Stimulated activated effector memory CD8-positive, alpha-beta T cell treated with anti-CD3 and anti-CD28 coated beads, Interleukin-12 subunit alpha, Interleukin-12 subunit beta, amount 100 ng/mL, for 72 hours (primary cell): ENCODE measurements at regions not wholly inside any gene's neighbourhood (a gene's known extent, or its start where the extent isn't known, plus 50 kb on each side); places are given as distances from the start of the nearest gene placed in this dataset.

ENCODE experiments used
- ATAC-seq: fragments of 150-1000 bp; cut with Tn5 transposase; 2 replicates; pipeline ENCODE4 v1.10.0; 2021
- DNase-seq, 2 donors: peaks; one replicate each; pipeline ENCODE4 v3.0.0; 2021 to 2022; ENCODE audit warnings: low spot score in 2 of 2
- H3K27ac Mint-ChIP-seq: one replicate; pipeline ENCODE4 v1.8.0; 2022; ENCODE audit warnings: mild to moderate bottlenecking, mixed read lengths
- H3K36me3 Mint-ChIP-seq: one replicate; pipeline ENCODE4 v1.8.0; 2022; ENCODE audit warnings: mild to moderate bottlenecking, mixed read lengths
- H3K4me1 Mint-ChIP-seq: one replicate; pipeline ENCODE4 v1.8.0; 2022; ENCODE audit warnings: mixed read lengths
- H3K4me3 Mint-ChIP-seq: one replicate; pipeline ENCODE4 v1.8.0; 2022; ENCODE audit warnings: mild to moderate bottlenecking, mixed read lengths
- H3K9me3 Mint-ChIP-seq: one replicate; pipeline ENCODE4 v1.8.0; 2022; ENCODE audit warnings: mixed read lengths

- Mint-ChIP-seq H3K27ac (no peak overlapping the region), H3K36me3 (no peaks in the 10 kb centered on the region), H3K9me3 (peaks cover 2% of the 10 kb centered on the region), H3K4me3 (no peak overlapping the region), H3K4me1 (no peaks in the 10 kb centered on the region)
- DNase-seq (no peak), ATAC-seq (no peak)
Observed at GRCh38 chr16:55089600-55089999, 158.9 kb downstream of the IRX5 start.

GRCh38 chr16:55091213-55091870 is 160.7 kb downstream of the IRX5 start:
- peaks cover 4% of the 10 kb centered on the region for H3K9me3 Mint-ChIP-seq
- H3K36me3 Mint-ChIP-seq = no peaks in the 10 kb centered on the region
- H3K27ac Mint-ChIP-seq = no peak overlapping the region
- no peak for DNase-seq
- H3K4me3 Mint-ChIP-seq = no peak overlapping the region
- ATAC-seq = no peak
- no peaks in the 10 kb centered on the region for H3K4me1 Mint-ChIP-seq

DNA sequence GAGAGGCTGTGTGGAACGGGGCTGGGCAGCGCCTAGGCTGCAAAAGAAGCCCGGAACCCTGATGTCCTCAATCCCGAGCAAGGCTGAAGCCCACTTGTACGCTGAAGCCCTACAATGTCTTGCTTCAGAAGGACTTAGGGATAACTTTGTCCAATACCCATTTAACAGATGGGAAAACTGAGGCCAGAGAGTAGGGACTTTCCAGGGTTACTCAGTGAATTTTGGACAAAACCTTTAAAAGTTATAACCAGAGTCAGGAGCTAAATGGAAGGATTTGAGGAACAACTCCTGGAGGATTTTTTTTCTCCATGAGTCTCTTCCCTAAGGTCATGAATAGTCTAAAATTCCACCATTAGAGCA is 161.2 kb downstream of the IRX5 start:
- no peaks in the 10 kb centered on the region for H3K4me1 Mint-ChIP-seq

GRCh38 chr16:55100100-55100499 is 169.4 kb downstream of the IRX5 start:
- Mint-ChIP-seq H3K4me3 (no peak overlapping the region), H3K9me3 (peaks cover 3% of the 10 kb centered on the region), H3K4me1 (no peaks in the 10 kb centered on the region), H3K27ac (no peak overlapping the region), H3K36me3 (no peaks in the 10 kb centered on the region)
- ATAC-seq (no peak), DNase-seq (no peak)

More for the DNA sequence above, 161.2 kb downstream of the IRX5 start:
- ATAC-seq (no peak), DNase-seq (no peak)
- Mint-ChIP-seq H3K27ac (no peak overlapping the region), H3K9me3 (peaks cover 4% of the 10 kb centered on the region), H3K4me3 (no peak overlapping the region), H3K36me3 (no peaks in the 10 kb centered on the region)

- H3K27ac Mint-ChIP-seq = no peak overlapping the region
- H3K4me1 Mint-ChIP-seq = no peaks in the 10 kb centered on the region
- H3K9me3 Mint-ChIP-seq = peaks cover 3% of the 10 kb centered on the region
- H3K36me3 Mint-ChIP-seq = no peaks in the 10 kb centered on the region
- H3K4me3 Mint-ChIP-seq = no peak overlapping the region
- ATAC-seq (no peak), DNase-seq (no peak)
Observed at GRCh38 chr16:55101026-55101425, 170.4 kb downstream of the IRX5 start.

DNA sequence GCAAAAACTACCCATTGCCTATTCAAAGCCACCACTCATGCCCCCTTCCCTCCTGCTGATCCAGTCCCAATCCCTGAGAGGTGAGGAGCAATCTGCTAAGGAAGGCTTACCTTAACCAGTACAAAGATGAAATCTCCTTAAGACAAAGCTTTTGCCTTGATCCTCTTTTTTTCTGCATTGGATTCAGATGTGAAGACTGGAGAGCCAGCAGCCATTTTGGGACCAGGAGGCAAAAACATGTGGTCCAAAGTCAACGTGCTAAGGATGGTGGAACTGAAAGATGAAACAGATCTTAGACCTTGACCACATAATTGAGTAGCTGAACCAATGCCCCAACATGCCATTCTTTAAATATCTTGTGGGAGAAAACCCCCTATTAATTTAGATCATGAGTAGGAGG is 171.4 kb downstream of the IRX5 start:
- no peaks in the 10 kb centered on the region for H3K36me3 Mint-ChIP-seq
- DNase-seq (no peak), ATAC-seq (no peak)
- H3K27ac Mint-ChIP-seq = no peak overlapping the region
- no peak overlapping the region for H3K4me3 Mint-ChIP-seq
- peaks cover 3% of the 10 kb centered on the region for H3K9me3 Mint-ChIP-seq
- H3K4me1 Mint-ChIP-seq = no peaks in the 10 kb centered on the region

DNA sequence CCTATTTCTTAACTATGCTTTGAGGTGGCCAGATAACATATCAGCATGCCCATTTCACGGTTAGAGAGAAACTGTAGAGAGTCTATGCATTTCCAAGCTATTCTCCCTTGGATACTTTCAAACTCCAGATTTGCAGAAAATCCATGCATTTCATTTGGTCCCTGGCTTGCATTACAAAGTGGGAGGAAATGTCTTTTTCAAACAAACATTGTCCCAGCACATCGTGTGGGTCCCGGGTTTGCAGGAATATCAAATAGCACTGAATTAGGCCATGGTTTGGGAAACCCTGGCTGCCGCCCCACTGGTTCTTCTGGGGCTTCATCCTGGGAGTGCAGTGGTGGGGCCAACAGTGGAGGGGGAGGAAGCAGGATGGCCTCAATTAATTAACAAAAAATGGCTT is 171.9 kb downstream of the IRX5 start:
- DNase-seq = no peak
- no peak for ATAC-seq
- H3K27ac Mint-ChIP-seq = no peak overlapping the region
- no peak overlapping the region for H3K4me3 Mint-ChIP-seq
- no peaks in the 10 kb centered on the region for H3K36me3 Mint-ChIP-seq
- H3K9me3 Mint-ChIP-seq = peaks cover 3% of the 10 kb centered on the region
- H3K4me1 Mint-ChIP-seq = no peaks in the 10 kb centered on the region

- Mint-ChIP-seq H3K4me1 (no peaks in the 10 kb centered on the region), H3K9me3 (no peaks in the 10 kb centered on the region), H3K4me3 (no peak overlapping the region), H3K36me3 (no peaks in the 10 kb centered on the region), H3K27ac (no peak overlapping the region)
- DNase-seq (no peak), ATAC-seq (no peak)
Observed at GRCh38 chr16:55107851-55108250, 177.2 kb downstream of the IRX5 start.

- H3K4me3 Mint-ChIP-seq = no peak overlapping the region
- H3K4me1 Mint-ChIP-seq = no peaks in the 10 kb centered on the region
- H3K27ac Mint-ChIP-seq = no peak overlapping the region
- DNase-seq = no peak
- no peak for ATAC-seq
- no peaks in the 10 kb centered on the region for H3K9me3 Mint-ChIP-seq
- H3K36me3 Mint-ChIP-seq = no peaks in the 10 kb centered on the region
Observed at GRCh38 chr16:55113210-55113609, 182.5 kb downstream of the IRX5 start.

DNA sequence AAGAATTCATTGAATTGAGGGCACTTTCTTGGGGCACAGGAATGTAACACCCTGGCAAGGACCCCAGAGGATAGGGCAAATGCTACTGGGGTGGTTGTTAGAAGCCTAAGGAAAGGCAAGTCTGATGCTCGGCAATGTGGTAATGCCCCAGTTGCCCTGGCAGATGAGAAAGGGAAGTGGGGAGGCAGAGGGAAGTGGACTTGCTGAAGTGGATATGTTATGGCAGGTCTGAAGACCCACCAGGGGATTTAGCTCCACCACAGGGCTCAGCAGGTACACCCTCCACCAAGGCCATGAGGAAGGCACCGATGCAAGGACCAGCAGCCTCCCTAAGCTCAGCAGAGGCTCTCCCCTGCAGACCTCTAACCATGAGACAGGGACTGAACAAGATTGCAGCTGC is 184.8 kb downstream of the IRX5 start:
- Mint-ChIP-seq H3K9me3 (peaks cover 3% of the 10 kb centered on the region), H3K4me1 (no peaks in the 10 kb centered on the region), H3K27ac (no peak overlapping the region), H3K36me3 (no peaks in the 10 kb centered on the region), H3K4me3 (no peak overlapping the region)
- peak; percentile 8 for ATAC-seq
- no peak for DNase-seq

DNA sequence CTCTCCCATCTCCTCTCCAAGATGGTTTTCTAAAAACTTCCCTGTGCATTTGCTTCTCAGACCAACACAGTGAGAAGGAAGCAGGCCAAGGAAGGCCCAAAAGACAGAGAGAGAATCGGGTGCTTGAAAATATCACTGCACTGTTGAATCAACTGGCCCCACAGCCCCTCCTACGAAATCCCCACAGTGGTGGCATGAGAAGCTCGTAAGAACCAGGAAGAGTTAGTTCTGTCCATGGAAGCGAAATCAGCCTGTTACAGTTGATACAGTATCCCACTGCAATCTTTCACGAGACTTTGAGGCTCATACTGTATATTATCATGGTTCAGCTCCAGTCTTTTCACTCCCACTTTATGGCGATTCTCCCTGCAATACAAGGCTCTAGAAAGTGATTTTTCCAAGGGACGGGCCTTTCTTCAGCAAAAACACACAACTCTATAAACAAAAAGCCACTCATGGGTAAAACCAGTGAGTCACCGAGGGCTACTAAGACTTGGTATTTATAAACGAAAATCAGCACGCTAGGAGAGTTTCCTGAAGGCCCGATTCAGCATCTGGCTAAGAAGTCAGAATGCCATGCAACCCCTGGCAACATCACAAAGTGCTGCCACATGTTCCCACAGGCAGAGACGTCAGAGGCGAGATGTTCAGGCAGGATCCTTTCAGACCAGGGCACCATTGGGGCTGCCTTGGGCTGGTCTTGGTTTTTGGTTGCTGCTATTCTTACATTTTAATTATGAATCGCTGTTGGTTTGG is 185.7 kb downstream of the IRX5 start:
- peaks cover 3% of the 10 kb centered on the region for H3K9me3 Mint-ChIP-seq
- no peaks in the 10 kb centered on the region for H3K4me1 Mint-ChIP-seq
- no peak overlapping the region for H3K27ac Mint-ChIP-seq
- H3K36me3 Mint-ChIP-seq = no peaks in the 10 kb centered on the region
- no peak overlapping the region for H3K4me3 Mint-ChIP-seq
- DNase-seq (no peak), ATAC-seq (no peak)

GRCh38 chr16:55118701-55119260 is 188.1 kb downstream of the IRX5 start:
- no peak for ATAC-seq
- no peaks in the 10 kb centered on the region for H3K36me3 Mint-ChIP-seq
- peaks cover 6% of the 10 kb centered on the region for H3K9me3 Mint-ChIP-seq
- H3K27ac Mint-ChIP-seq = no peak overlapping the region
- no peak overlapping the region for H3K4me3 Mint-ChIP-seq
- DNase-seq = no peak
- no peaks in the 10 kb centered on the region for H3K4me1 Mint-ChIP-seq

DNA sequence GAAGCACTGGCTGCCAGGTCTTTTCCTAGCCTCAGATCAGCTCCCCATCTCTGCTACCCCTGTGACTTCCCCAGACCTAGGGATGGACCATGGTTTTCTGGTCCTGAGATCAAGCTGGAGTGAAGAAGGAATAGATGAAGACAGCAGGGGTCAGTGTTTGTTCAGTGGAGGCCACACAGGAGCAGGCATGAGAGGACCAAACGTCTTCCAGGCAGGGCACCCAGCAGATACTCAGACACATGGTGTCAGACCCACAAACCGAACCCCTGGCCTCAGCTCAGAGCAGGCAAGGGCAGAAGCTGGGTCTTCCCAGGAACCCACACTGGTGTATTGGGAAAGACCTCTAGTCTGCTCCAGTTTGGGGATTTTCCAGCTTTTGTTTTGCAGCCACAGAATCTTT is 189.7 kb downstream of the IRX5 start:
- Mint-ChIP-seq H3K27ac (no peak overlapping the region), H3K36me3 (no peaks in the 10 kb centered on the region), H3K9me3 (peaks cover 6% of the 10 kb centered on the region), H3K4me3 (no peak overlapping the region), H3K4me1 (no peaks in the 10 kb centered on the region)
- DNase-seq (no peak), ATAC-seq (no peak)

GRCh38 chr16:55120826-55121225 is 190.2 kb downstream of the IRX5 start:
- H3K36me3 Mint-ChIP-seq = no peaks in the 10 kb centered on the region
- H3K4me3 Mint-ChIP-seq = no peak overlapping the region
- peaks cover 6% of the 10 kb centered on the region for H3K9me3 Mint-ChIP-seq
- no peaks in the 10 kb centered on the region for H3K4me1 Mint-ChIP-seq
- ATAC-seq = no peak
- H3K27ac Mint-ChIP-seq = no peak overlapping the region
- no peak for DNase-seq

DNA sequence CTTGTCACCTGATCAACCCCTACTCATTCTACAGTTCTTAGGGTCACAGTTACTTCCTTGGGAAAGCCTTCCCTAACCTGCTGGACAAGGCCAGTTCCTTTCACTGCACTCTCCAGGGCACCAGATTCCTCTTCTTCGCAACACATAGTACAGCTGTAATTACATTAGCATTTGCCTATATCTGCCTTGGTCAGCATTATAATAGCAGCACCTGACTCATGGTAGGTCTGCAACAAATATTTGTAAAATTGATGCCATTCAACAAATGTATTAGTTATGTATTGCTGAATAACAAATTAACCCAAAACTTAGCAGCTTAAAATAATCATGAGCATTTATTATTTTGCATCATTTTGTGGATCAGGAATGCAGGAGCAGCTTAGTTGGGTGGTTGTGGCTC is 193.0 kb downstream of the IRX5 start:
- DNase-seq (no peak), ATAC-seq (no peak)
- Mint-ChIP-seq H3K4me3 (no peak overlapping the region), H3K4me1 (no peaks in the 10 kb centered on the region), H3K27ac (no peak overlapping the region), H3K36me3 (no peaks in the 10 kb centered on the region), H3K9me3 (peaks cover 6% of the 10 kb centered on the region)

GRCh38 chr16:55125818-55126385 is 195.2 kb downstream of the IRX5 start:
- H3K36me3 Mint-ChIP-seq = no peaks in the 10 kb centered on the region
- H3K27ac Mint-ChIP-seq = no peak overlapping the region
- no peak overlapping the region for H3K4me3 Mint-ChIP-seq
- no peaks in the 10 kb centered on the region for H3K4me1 Mint-ChIP-seq
- DNase-seq = no peak
- ATAC-seq = no peak
- peaks cover 3% of the 10 kb centered on the region for H3K9me3 Mint-ChIP-seq
